Stomach (tissue), 4 donors: ENCODE measurements at regions not wholly inside any gene's neighbourhood (a gene's known extent, or its start where the extent isn't known, plus 50 kb on each side); places are given as distances from the start of the nearest gene placed in this dataset.

Experiments
- EP300 ChIP-seq: sonication (generic); formaldehyde crosslinking; IDR thresholded peaks from one replicate; pipeline ENCODE4 v1.6.1; 2017; ENCODE audit warnings: antibody characterized with exemption
- POLR2A ChIP-seq, 4 donors: fragments of 450-650 bp; IDR thresholded peaks; one replicate each; pipeline ENCODE4 v1.6.1; 2016; ENCODE audit warnings: antibody characterized with exemption in 4 of 4, control low read depth in 2 of 4, mild to moderate bottlenecking in 1 of 4, moderate library complexity in 1 of 4
- POLR2AphosphoS5 ChIP-seq, 3 donors: sonication (generic); formaldehyde crosslinking; IDR thresholded peaks; one replicate each; pipeline ENCODE4 v1.6.1; 2016; ENCODE audit warnings: antibody characterized with exemption in 3 of 3
- TF ChIP-seq, protein P1 (sequence below), 7 experiments: fragments of 450-650 bp in 4 of 7; fragments of 200-600 bp in 3 of 7; sonication (generic) in 3 of 7; IDR thresholded peaks; one replicate each; pipeline ENCODE4 v1.5.1; 2016 to 2019; ENCODE audit warnings: antibody characterized with exemption in 7 of 7, control low read depth in 2 of 7, mild to moderate bottlenecking in 1 of 7

DNA sequence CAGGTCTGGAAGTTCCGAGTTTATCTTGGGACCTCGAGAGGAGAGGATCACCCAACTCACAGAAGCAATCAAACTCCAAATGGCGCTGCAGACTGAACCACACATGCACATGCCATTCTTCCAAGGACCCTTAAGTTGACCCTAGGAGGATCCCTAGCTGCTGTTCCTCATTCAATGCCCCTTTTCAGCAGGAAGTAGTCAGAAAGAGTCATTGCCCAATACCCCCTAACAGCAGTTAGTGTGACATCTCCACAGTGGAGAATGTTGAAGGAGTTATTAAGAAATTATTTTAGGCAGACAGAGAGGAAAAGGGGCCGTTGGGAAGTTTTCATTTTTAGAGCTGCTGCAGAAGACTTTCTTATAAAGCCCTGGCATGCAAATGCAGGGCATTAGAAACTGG is 229.9 kb upstream of the DAB2 start:
- TF ChIP-seq POLR2A (IDR thresholded peaks at IDR 0.05) (no peak), POLR2AphosphoS5 (IDR thresholded peaks at IDR 0.05) (no peak), EP300 (no peak)
- TF ChIP-seq, protein P1, sequence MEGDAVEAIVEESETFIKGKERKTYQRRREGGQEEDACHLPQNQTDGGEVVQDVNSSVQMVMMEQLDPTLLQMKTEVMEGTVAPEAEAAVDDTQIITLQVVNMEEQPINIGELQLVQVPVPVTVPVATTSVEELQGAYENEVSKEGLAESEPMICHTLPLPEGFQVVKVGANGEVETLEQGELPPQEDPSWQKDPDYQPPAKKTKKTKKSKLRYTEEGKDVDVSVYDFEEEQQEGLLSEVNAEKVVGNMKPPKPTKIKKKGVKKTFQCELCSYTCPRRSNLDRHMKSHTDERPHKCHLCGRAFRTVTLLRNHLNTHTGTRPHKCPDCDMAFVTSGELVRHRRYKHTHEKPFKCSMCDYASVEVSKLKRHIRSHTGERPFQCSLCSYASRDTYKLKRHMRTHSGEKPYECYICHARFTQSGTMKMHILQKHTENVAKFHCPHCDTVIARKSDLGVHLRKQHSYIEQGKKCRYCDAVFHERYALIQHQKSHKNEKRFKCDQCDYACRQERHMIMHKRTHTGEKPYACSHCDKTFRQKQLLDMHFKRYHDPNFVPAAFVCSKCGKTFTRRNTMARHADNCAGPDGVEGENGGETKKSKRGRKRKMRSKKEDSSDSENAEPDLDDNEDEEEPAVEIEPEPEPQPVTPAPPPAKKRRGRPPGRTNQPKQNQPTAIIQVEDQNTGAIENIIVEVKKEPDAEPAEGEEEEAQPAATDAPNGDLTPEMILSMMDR (IDR thresholded peaks at IDR 0.05): no peak
